CD4-positive, alpha-beta T cell treated with Interleukin-2 at 100 ng/mL for 4 hours (primary cell): ENCODE measurements at regions not wholly inside any gene's neighbourhood (a gene's known extent, or its start where the extent isn't known, plus 50 kb on each side); places are given as distances from the start of the nearest gene placed in this dataset.
"Not testable (repeated sequence)": the region's sequence is repeated elsewhere in the genome, so short reads cannot be mapped to it uniquely, and the experiment has no call there.

ENCODE experiments used
- DNase-seq: peaks from one replicate; pipeline ENCODE4 v3.0.0-alpha.2; 2020; ENCODE audit warnings: low spot score

- not testable (repeated sequence) for DNase-seq
These were observed 51.5 kb upstream of the CDC42EP3 start for GRCh38 chr2:37722971-37723370.

DNA sequence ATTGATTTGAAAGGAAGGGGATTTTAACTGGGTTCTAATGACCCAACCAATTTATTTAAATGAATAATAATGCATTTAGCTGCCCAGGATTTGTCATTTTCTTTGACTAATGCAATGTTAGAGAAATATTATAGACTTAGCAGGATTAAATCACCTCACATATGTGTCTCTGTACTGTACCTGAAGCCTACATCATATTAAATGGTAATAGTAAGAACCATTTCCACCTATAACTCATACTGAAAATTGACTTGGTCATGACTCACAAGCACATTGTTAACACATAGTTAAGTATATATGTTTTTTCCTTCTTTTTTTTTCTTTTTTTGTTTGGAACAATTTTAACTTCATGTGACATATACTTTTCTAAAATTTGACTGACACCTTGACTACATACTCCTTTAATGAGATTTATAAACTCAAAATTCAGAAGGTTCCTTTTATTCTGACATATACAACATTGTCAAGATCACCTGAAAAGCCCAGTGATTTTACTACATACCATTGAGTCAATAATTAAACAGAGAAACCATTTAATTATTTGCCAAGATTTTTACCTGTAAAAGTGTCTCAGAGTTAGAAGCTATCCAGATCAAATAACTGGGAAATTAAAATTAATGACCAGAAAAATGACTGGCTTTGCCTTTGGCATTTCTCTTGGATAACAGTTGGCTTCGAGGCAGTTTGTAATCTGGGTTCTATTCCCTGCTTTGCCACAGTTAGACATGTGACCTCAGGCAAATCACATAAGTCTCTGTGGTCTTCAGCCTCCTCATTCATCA lies 58.8 kb upstream of the CDC42EP3 start:
- DNase-seq: no peak

GRCh38 chr2:37732412-37732811 lies 61.0 kb upstream of the CDC42EP3 start:
- DNase-seq: not testable (repeated sequence)

DNA sequence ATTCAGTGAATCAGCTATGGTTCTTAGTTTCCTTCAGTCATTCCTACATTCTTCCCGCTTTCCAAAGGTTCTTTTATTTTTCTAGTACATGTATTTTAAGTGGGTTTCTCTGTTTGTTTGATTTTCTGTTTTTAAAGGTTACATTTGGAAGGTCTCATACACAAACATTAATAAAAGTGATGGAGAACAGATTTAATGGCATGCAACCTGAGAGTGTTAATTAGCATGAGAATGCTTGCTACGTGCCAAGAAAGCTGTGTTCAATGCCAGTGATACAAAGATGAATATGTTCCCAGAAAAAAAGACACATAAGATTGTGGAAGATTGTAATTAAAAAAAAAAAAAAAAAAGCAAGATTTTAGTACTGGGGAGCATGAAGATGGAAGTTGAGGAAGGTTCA lies 61.8 kb upstream of the CDC42EP3 start:
- no peak for DNase-seq

DNA sequence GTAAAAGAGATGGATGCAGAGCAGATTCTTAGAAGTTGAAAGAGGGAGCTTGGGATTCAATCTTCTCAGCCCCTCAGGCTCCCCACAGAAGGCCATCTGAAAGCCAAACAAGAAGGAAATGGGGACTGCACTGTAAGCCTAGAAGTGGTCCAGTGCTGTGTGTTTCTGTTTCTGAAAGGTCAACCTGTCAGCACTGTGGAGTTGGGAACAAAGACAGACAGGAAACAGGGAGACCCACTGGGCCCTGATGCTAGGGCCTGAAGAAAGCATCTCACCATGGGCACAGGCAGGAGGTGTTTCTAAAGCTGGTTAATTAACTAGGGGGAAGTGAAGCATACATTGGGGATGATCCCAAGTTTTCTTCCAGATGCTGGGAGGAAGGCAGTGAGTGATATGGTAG lies 62.5 kb upstream of the CDC42EP3 start:
- DNase-seq: not testable (repeated sequence)

DNA sequence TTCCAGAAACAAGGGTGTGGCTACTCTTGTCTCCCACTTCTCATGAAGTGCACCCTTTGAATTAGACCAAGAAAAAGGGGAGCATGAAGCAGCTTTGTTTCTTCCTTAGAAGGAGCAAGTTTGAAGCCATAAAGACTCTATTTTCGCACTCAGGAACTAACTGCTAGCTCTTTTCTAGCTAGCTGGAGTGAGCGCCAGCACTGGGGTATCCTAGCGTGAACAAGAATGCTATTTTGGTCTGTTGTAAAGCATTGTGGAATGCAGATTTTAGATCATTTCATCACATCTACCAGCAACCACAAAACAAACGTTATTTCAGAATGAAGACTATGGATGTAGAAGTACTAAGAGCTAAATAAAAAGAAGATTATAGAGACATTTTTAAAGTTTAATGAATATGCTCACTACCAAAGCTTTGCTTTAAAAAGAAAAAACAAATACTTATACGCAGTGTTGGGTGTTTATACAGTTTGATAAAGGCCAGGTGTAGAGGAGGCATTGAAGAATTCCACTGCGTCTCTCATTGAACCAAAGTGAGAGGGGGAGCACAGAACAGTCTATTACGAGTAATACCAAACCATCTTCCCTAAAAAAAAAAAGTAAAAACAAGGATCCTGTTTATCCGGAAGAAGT lies 63.6 kb upstream of the CDC42EP3 start:
- not testable (repeated sequence) for DNase-seq

DNA sequence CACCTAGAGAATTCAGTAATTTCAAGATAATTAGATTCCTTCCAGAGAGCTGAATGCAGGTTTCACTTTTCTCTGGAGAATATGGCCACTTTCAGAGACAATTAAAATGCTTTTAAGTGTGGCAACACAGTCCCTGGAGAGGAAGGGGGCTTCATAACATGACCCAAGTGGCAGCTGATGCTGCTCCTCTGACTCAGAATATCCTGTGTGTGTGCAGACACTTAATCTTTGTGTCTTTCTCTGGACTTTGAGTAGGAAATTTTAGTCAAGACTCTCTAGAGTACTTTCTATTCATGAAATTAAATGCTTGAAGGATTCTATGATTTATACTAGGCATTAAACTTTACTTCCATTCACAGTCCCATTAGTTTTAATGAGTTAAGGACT lies 64.1 kb upstream of the CDC42EP3 start:
- DNase-seq: not testable (repeated sequence)

DNA sequence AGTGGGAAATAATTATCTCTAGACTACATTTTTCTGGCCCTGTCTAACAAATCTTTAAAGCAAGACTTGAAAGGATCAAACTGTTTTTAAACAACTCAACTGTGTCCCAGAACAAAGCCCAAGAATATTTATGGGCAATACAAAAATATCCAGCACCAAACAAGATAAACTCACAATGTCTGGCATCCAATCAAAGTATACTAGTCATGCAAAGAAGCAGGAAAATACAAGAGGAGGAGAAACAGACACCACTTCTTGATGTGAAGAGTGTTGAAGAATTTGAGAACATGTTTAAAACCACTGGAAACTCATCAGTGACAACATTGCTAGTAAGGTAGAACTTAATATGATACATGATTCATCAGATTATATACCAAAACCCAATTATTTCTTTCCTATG lies 66.1 kb upstream of the CDC42EP3 start:
- no peak for DNase-seq

- DNase-seq: no peak
These were observed 66.9 kb upstream of the CDC42EP3 start for GRCh38 chr2:37738266-37738885.

- DNase-seq: no peak
These were observed 67.7 kb upstream of the CDC42EP3 start for GRCh38 chr2:37739153-37739552.

DNA sequence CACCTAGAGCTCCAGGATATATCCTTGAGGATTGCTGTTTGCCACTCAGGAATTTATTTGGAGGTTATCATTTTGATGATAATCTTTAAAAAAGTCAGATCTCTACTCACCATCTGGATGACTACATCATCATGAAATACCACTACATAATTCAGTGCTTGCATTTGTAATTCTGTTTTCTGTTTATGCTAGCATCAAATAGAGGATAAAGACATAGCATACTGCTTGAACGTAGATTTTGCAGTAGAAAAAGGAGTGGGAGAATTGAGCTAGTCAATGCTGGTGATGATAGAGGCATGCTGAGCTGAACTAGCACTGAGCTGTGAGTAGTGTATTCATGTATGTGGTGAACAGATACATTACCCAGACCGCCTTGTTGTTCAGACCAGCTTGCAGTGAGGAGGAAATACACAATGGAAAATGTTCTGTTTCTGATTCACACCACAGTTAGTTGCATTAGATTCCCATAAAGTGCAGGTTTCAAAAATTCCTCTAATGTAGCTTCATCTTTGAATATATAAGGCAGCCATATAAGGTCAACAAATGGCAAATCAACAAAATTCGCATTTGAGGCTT lies 68.8 kb upstream of the CDC42EP3 start:
- no peak for DNase-seq

- no peak for DNase-seq
These were observed 70.8 kb upstream of the CDC42EP3 start for GRCh38 chr2:37742286-37742685.

DNA sequence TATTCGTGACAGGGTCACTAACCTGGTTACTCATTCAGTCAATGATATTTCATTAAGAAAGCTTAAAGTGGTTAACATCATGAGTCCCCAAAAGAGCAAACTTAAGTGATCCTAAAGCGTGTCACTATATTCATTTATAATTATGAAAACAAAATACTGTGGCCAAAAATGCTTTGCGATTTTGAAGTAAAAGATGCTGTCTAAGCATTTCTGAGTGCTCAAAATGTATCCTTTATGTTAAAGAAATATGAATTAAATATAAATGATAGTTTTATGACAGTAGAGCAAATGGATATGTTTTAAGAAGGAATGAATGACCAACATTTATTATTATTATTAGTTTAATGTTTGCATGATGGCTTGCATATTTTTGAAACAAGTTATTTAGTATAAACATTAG lies 72.6 kb upstream of the CDC42EP3 start:
- DNase-seq: no peak

DNA sequence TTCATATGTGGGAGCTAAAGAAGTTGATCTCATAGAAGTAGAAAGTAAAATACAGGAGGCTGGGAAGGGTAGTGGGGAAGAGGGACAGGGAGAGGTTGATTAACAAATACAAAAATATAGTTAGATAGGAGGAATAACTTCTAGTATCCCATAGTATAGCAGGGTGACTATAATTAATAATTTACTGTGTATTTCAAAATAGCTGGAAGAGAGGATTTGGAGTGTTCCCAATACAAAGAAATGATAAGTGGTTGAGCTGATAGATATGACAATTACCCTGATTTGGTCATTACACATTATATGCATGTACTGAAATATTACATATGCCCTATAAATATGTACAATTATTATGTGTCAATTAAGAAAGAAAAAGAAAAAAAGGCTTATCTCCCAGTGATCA lies 73.5 kb upstream of the CDC42EP3 start:
- not testable (repeated sequence) for DNase-seq

DNA sequence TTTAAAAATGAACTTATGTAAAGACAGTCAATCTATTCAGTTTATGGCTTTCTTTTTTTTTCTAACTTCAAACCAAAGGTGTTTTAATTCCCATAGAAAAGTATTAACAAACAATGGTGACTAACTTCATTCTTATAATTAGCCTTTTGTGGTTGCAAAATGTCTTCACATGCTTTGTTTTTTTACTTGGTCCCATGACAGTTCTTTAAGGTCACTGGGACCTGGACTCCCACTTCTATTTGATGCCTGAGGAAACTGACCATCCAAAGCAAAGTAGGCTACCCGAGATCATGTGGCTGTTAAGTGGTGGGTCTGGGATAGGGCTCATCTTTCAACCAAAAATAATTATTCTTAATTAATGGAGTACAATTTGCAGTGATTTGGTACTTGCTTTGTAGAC lies 74.6 kb upstream of the CDC42EP3 start:
- not testable (repeated sequence) for DNase-seq

GRCh38 chr2:37746883-37747282 lies 75.4 kb upstream of the CDC42EP3 start:
- no peak for DNase-seq

DNA sequence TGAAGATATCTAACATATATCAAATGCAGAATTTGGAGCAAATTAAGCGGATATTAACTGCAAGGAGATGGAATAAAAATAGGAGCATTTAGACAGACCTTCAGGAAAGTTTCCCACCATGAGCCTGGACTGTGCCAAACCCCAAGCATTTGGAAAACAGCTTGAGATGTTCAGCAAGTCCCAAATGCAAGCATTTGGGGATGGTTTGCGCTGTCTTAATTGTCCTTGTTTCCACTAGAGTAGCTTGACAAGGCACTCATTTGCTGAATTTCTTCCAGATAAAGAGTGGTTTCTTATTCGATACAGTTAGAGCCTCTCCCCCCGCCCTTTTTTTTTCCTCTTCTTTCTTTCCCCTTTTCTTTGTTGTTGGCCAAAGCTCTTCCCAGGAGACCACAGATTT lies 77.1 kb upstream of the CDC42EP3 start:
- no peak for DNase-seq

DNA sequence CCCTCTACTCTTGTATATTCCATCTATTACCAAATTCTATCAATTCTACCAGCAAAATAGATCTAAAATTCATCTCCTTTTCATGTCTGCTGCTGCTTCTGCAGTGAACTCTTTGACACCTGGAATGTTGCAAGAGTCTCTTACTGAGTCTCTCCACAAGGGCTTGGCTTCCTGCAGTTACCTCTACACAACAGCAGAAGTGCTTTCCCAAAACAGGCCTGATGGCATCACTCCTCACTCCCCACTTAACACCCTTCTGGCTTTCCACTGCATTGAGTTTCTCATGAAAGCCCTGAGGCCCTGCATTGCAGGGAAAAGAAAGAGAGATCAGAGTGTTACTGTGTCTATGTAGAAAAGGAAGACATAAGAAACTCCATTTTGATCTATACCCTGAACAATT lies 78.8 kb upstream of the CDC42EP3 start:
- not testable (repeated sequence) for DNase-seq

DNA sequence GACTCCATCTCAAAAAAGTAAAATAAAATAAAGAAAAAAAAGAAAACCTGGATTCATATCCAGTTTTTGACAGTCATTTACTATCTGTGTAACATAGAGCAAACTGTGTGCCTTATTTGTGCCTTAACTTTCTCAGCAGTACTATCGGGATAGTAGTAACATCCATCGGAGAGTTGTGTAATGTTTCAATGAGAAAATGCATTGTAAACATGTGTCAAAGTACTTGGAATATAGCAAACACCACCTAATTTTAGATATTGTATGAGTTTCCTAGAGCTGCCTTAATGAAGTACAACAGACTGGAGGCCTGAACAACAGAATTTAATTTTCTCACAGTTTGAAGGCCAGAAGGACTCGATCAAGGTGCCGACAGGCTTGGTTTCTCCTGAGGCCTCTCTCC lies 81.3 kb upstream of the CDC42EP3 start:
- no peak for DNase-seq

GRCh38 chr2:37753758-37754157 lies 82.3 kb upstream of the CDC42EP3 start:
- no peak for DNase-seq

- not testable (repeated sequence) for DNase-seq
These were observed 84.6 kb upstream of the CDC42EP3 start for GRCh38 chr2:37755961-37756559.

- DNase-seq: not testable (repeated sequence)
These were observed 86.0 kb upstream of the CDC42EP3 start for GRCh38 chr2:37757456-37757855.
